Urinary bladder (tissue), 3 donors: ENCODE measurements at regions not wholly inside any gene's neighbourhood (a gene's known extent, or its start where the extent isn't known, plus 50 kb on each side); places are given as distances from the start of the nearest gene placed in this dataset.
"Not testable (repeated sequence)": the region's sequence is repeated elsewhere in the genome, so short reads cannot be mapped to it uniquely, and the experiment has no call there.

Experiments
- DNase-seq: peaks from one replicate; pipeline ENCODE4 v3.0.0-alpha.2; 2015; ENCODE audit errors: extremely low spot score
- H3K27ac ChIP-seq: one replicate; pipeline ENCODE4 v1.5.1; 2013; ENCODE audit warnings: low read depth, mild to moderate bottlenecking, moderate library complexity
- H3K36me3 ChIP-seq: one replicate; pipeline ENCODE4 v1.6.1; 2013; ENCODE audit warnings: mild to moderate bottlenecking, moderate library complexity; ENCODE audit not compliant: insufficient read depth
- H3K4me1 ChIP-seq: one replicate; pipeline ENCODE4 v1.6.1; 2013; ENCODE audit warnings: mild to moderate bottlenecking, moderate library complexity; ENCODE audit not compliant: insufficient read depth
- H3K4me3 ChIP-seq: one replicate; pipeline ENCODE4 v1.5.1; 2013; ENCODE audit warnings: low read depth, low read length
- WGBS: extraction: QIAGEN DNeasy Blood & Tissue Kit; methylation state at CpG from one replicate; pipeline ENCODE4 v1.1.7; 2013; 5-methylcytosine and 5-hydroxymethylcytosine counted together
- donor health status: healthy with polysubstance abuse.
- donor health status: healthy.

GRCh38 chr6:28816909-28817807, 106.6 kb downstream of the TRIM27 start:
- WGBS, result 3% methylated on average over 27 of the region's 27 CpGs
- DNase-seq, result no peak
- Histone ChIP-seq H3K27ac (no peak overlapping the region), H3K4me3 (no peak overlapping the region), H3K36me3 (no peaks in the 10 kb centered on the region), H3K4me1 (no peaks in the 10 kb centered on the region)

GRCh38 chr6:28817808-28818145, 106.0 kb downstream of the TRIM27 start:
- DNase-seq, result no peak
- WGBS, result 9% methylated on average over 7 of the region's 7 CpGs
- H3K4me3 ChIP-seq, result no peak overlapping the region

GRCh38 chr6:28824793-28825731, 98.7 kb downstream of the TRIM27 start:
- WGBS, result 2% methylated on average over 34 of the region's 34 CpGs
- DNase-seq, result no peak
- Histone ChIP-seq H3K27ac (no peak overlapping the region), H3K4me3 (no peak overlapping the region), H3K36me3 (no peaks in the 10 kb centered on the region), H3K4me1 (no peaks in the 10 kb centered on the region)

More at GRCh38 chr6:28817808-28818145, 106.0 kb downstream of the TRIM27 start:
- Histone ChIP-seq H3K27ac (no peak overlapping the region), H3K36me3 (no peaks in the 10 kb centered on the region), H3K4me1 (no peaks in the 10 kb centered on the region)

GRCh38 chr6:28825732-28826293, 98.0 kb downstream of the TRIM27 start:
- H3K4me1 ChIP-seq, result no peaks in the 10 kb centered on the region
- H3K36me3 ChIP-seq, result no peaks in the 10 kb centered on the region
- WGBS, result 6% methylated on average over 16 of the region's 16 CpGs
- no peak overlapping the region for H3K4me3 ChIP-seq
- H3K27ac ChIP-seq, result no peak overlapping the region
- DNase-seq, result no peak

GRCh38 chr6:28831683-28832082, 92.1 kb downstream of the TRIM27 start:
- DNase-seq, H3K36me3 ChIP-seq, H3K4me3 ChIP-seq, H3K4me1 ChIP-seq, H3K27ac ChIP-seq: not testable (repeated sequence)
- 84% methylated on average over 6 of the region's 6 CpGs for WGBS

- not testable (repeated sequence) for H3K27ac ChIP-seq, H3K4me3 ChIP-seq, DNase-seq, H3K4me1 ChIP-seq, H3K36me3 ChIP-seq
- WGBS, result 39% methylated on average over 21 of the region's 21 CpGs
These were observed 87.1 kb downstream of the TRIM27 start for GRCh38 chr6:28836703-28837102.

- WGBS, result under 1% methylated on average over 11 of the region's 11 CpGs
- Histone ChIP-seq H3K4me3 (peak overlapping the region; percentile 64), H3K27ac (no peak overlapping the region), H3K36me3 (no peaks in the 10 kb centered on the region), H3K4me1 (no peaks in the 10 kb centered on the region)
- DNase-seq, result peak; percentile 89
These were observed 85.5 kb downstream of the TRIM27 start for GRCh38 chr6:28838289-28838633.

GRCh38 chr6:28838634-28839442, 84.9 kb downstream of the TRIM27 start:
- WGBS, result under 1% methylated on average over 43 of the region's 43 CpGs
- peak overlapping the region; percentile 25 for H3K27ac ChIP-seq

GRCh38 chr6:28839443-28840120, 84.2 kb downstream of the TRIM27 start:
- Histone ChIP-seq H3K4me1 (no peaks in the 10 kb centered on the region), H3K27ac (no peak overlapping the region), H3K36me3 (no peaks in the 10 kb centered on the region), H3K4me3 (peak overlapping the region; percentile 64)
- 12% methylated on average over 9 of the region's 9 CpGs for WGBS
- DNase-seq, result no peak

More at GRCh38 chr6:28838634-28839442, 84.9 kb downstream of the TRIM27 start:
- H3K4me3 ChIP-seq, result peak overlapping the region; percentile 64
- peak; percentile 65 for DNase-seq
- no peaks in the 10 kb centered on the region for H3K4me1 ChIP-seq
- no peaks in the 10 kb centered on the region for H3K36me3 ChIP-seq

- 52% methylated on average over 3 of the region's 3 CpGs for WGBS
These were observed 82.5 kb downstream of the TRIM27 start for GRCh38 chr6:28841290-28841689.

GRCh38 chr6:28848756-28849155, 75.0 kb downstream of the TRIM27 start:
- H3K27ac ChIP-seq, H3K36me3 ChIP-seq, H3K4me1 ChIP-seq, H3K4me3 ChIP-seq, DNase-seq: not testable (repeated sequence)
- 72% methylated on average over 7 of the region's 7 CpGs for WGBS

More at GRCh38 chr6:28841290-28841689, 82.5 kb downstream of the TRIM27 start:
- no peaks in the 10 kb centered on the region for H3K4me1 ChIP-seq
- H3K4me3 ChIP-seq, result no peak overlapping the region
- no peak overlapping the region for H3K27ac ChIP-seq
- H3K36me3 ChIP-seq, result no peaks in the 10 kb centered on the region
- DNase-seq, result no peak
